ENCODE measurements at regions not wholly inside any gene's neighbourhood (a gene's known extent, or its start where the extent isn't known, plus 50 kb on each side); places are given as distances from the start of the nearest gene placed in this dataset.

DNA sequence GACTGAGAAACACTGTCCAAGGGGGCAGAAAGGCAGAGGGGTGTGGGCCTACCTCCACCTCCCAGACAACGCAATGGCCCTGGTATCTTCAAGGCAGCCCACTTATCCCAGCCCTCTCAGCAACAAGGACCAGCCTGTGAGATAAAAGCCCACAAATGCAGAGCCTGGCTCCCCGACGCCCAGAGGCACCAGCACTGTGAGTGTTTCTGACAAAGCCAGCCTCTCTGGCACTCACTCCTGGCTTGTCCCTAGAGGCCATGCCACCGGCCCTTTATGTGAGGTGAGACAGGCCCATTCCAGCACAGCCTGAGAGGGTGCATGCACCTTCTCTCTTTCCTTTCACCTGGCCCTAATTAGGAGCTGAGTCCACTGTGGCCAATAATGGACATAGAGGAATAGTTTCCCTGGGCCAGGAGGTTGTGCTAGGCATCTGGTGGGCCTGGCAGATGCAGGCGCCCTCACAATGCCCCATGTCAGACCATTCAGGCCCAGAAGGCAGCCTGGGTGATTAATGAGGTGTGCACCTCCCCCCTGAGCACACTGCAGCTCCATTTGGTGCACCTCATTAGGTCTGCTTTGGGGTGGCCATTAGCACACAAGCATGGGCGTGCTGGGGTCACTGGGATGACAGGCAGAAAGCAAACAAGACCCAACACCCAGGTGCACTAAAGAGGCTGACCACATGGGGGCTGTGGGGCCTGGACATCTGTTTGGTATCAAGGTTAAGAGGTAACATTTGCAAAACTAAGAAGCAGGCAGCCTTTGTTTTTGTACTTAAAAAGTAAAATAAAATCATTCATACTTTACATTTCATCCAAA lies 176.0 kb downstream of the MED10 start:
- TF ChIP-seq, protein P1, sequence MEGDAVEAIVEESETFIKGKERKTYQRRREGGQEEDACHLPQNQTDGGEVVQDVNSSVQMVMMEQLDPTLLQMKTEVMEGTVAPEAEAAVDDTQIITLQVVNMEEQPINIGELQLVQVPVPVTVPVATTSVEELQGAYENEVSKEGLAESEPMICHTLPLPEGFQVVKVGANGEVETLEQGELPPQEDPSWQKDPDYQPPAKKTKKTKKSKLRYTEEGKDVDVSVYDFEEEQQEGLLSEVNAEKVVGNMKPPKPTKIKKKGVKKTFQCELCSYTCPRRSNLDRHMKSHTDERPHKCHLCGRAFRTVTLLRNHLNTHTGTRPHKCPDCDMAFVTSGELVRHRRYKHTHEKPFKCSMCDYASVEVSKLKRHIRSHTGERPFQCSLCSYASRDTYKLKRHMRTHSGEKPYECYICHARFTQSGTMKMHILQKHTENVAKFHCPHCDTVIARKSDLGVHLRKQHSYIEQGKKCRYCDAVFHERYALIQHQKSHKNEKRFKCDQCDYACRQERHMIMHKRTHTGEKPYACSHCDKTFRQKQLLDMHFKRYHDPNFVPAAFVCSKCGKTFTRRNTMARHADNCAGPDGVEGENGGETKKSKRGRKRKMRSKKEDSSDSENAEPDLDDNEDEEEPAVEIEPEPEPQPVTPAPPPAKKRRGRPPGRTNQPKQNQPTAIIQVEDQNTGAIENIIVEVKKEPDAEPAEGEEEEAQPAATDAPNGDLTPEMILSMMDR (IDR thresholded peaks at IDR 0.05; ENCODE audit: low read depth, low read length, poor library complexity, severe bottlenecking): no peak
- no peak for TF ChIP-seq EZH2phosphoT487 (IDR thresholded peaks at IDR 0.05; ENCODE audit: borderline replicate concordance, low read length)

All from DOHH2 (cell line).